Ramos (cell line): ENCODE measurements at regions not wholly inside any gene's neighbourhood (a gene's known extent, or its start where the extent isn't known, plus 50 kb on each side); places are given as distances from the start of the nearest gene placed in this dataset.
"Not testable (repeated sequence)": the region's sequence is repeated elsewhere in the genome, so short reads cannot be mapped to it uniquely, and the experiment has no call there.

Experiments used
- in situ Hi-C: fragments of 300-500 bp; cut with MboI; formaldehyde crosslinking; loops from one replicate; pipeline ENCODE4 v1.14.3; 2022; ENCODE audit warnings: low sequenced_read_pairs; ENCODE audit not compliant: unreplicated experiment

DNA sequence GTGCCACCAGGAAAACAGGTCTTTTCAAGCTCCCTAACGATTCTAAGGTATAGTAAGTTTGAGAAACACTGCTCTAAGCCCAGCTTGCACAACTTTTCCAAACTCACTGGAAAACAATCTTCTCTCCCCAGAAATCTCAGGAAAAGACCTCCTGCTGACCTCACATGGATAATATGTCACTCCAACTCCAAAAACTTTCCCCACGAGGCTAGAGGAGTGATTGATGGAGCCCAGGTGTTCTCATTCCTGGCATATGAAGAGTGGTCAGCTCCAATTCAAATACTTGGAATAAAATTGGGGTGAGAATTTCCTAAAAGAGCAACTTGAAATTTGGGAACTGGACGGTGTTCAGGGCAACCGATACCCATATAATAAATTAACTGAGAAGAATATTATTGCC lies 299.9 kb downstream of the PPP4R3C start:
- in situ Hi-C loops, result no loop called here

DNA sequence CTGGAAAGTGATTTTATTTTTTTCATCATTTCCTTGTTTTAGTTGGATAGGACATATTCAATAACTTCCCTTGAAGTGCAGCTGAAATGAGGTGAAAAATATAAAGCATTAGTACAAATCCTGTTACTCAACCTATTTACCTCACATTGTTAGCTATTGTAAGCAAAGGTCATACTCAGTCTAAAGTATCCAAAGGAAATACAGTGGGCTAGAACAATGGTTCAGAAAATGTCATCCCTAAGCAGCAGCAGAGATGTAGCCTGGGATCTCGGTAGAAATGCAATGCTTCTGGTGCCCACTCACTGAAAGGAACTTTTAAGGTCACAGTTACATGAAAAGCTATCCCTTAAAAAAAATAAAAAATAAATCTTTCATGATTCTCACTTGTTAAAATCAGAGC lies 300.6 kb downstream of the PPP4R3C start:
- in situ Hi-C loops, result no loop called here

DNA sequence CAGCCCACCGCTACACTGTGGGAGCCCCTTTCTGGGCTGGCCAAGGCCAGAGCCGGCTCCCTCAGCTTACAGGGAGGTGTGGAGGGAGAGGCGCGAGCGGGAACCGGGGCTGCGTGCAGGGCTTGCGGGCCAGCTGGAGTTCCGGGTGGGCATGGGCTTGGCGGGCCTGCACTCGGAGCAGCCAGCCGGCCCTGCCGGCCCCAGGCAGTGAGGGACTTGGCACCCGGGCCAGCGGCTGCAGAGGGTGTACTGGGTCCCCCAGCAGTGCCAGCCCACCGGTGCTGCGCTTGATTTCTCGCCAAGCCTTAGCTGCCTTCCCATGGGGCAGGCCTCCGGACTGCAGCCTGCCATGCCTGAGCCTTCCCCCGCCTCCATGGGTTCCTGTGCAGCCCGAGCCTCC lies 306.2 kb downstream of the PPP4R3C start:
- in situ Hi-C loops, result not testable (repeated sequence)

DNA sequence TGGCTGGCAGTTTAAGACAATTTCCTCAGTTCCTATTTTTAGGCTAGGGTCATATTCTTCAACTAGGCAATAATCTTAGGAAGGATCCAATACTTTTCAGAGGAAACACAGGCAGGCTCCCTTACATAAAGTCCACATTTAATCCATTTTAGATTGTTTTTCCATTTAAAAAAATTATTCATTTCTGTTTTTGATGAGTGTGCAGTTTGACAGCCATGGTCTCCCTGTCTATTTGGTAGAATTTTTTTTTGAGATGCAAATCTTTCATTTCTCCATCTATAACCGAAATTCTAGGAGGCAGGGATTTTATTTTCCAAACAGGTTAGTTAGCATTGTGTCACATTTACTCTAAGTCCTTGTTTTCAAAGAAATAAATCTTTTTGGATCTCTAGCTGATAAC lies 326.8 kb downstream of the PPP4R3C start:
- in situ Hi-C loops, result no loop called here

DNA sequence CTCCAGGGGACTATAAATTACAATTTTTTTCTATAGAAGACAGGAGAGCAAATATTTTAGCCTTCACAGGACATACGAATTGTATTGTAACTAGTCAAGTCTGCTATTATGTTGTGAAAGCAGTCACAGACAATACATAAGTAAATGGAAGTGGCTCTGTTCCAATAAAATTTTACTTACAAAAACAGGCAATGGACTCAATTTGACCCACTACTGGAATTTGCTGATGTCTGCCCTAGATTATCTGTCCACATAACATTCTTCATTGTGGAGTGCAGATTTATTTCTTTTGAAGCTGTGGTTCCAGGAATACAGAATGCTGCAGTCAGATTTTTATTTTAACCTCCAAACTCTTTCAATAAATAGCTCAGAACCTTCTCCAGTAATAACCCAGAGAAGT lies 330.3 kb downstream of the PPP4R3C start:
- in situ Hi-C loops, result no loop called here

DNA sequence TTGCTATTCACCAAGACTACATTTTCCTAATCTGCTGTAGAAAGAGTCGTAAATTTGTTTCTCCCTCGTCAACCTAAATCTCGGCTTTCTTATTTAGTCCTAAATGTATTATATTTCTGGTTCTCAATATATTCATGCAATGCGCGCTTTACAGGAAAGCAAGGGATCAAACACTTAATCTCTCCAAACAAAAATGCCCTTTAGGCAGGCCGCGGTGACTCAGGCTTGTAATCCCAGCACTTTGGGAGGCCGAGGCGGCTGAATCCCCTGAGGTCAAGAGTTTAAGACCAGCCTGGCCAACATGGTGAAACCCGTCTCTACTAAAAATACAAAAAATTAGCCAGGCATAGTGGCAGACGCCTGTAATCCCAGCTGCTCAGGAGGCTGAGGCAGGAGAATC lies 376.0 kb downstream of the PPP4R3C start:
- in situ Hi-C loops, result not testable (repeated sequence)

DNA sequence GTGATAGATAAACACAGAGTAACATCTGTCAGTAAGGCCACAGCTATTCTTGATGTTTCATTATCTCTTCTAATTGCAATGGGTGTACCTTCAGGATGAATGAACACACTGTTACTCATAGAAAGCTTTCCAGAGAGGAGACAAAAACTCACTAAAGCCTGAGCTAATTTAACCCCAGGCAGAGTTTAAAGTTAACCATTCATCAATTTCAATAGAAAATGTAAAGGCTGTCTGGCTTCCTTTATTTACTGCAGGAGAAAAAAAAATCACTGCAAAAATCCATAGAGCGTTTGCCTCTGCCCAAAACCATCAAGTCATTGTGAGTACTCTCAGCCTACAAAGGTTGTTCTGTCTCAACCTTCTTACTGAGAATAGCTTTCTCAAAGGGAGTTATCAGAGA lies 376.9 kb downstream of the PPP4R3C start:
- in situ Hi-C loops, result no loop called here

DNA sequence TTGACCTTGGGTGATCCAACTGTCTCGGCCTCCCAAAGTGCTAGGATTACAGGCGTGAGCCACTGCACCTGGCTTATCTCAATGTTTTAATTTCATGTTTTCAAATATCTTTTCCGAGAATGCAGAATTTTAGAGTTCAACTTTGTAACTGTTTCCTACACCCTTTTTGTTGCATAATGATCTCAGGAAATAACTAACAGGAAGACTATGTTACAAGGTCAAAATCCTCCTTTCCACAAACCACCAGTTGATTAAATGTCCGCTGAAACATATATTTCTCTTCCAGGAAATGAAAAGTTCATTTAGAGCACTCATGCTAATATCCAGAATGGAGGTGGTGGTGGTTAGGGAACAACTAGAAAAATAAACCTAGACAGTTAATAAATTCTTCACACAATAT lies 377.8 kb downstream of the PPP4R3C start:
- in situ Hi-C loops, result no loop called here

DNA sequence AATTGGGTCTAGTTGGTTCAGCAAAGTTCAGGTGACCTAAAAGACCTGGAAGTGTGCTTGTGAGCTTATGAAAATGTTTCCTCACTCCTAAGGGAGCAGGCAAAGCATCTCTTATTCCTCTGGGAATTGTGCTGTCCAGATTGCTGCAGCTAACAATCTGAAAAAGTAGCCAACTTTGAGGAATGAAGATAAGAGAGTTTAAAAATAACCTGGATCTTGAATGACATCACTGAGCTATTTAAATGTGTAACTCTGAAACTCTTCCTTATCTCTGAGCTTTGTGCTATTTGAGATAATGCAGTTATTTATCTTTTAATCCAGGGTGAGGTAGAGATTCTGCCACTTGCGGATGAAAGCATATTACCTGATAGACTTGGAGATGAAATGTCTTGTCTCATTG lies 384.8 kb downstream of the PPP4R3C start:
- in situ Hi-C loops, result no loop called here

DNA sequence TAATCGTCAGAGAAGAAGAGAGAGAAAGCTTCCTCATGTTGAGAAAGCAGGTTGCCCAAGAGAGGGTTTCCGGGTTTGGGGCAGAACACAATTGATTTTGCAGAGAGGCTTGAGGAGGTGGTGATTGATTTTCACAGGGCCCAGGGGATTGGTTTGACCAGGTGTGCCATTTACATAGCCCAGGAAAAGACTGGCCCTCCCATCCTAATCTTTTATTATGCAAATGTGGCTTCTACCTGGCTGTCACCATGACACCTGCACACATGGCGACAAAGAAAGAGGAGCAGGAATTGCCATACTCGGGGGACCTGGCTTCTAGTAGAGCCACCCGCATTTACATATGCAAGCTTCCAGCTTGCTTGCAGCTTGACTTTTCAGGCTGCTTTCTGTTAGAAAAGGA lies 405.3 kb downstream of the PPP4R3C start:
- in situ Hi-C loops, result no loop called here

DNA sequence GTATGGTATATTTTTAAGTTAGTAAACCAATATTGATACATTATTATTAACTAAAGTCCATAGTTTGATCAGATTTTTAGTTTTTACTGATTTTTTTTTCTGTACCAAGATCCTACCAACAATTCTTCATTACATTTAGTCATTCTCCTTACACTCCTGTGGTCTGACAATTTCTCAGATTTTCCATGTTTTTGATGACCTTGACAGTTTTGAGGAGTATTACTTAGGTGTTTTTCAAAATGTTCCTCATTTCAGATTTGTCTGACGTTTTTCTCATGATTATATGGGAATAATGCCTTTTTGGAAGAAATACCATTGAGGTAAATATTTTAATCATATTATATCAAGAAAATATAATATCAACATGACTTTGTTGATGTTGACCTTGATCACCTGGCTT lies 423.8 kb downstream of the PPP4R3C start:
- in situ Hi-C loops, result no loop called here

DNA sequence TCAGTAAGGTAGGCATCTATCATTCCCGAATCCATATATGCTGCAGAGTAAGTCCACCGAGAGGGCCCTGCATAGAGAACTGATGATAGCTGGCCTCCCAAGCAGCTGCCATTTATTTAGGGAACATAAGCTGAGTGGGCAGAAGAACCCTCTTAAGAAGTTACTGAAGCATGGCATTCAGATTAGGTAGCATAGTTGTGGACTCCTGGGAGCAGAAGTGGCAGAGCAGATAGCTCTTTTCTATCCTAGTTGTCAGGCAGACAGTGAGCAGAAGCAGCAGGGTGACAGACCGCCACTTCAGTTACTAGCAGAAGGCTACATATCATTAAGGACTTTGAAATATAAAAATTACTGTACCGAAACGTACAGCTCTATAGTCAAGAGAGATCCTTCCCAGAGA lies 454.7 kb downstream of the PPP4R3C start:
- in situ Hi-C loops, result no loop called here

DNA sequence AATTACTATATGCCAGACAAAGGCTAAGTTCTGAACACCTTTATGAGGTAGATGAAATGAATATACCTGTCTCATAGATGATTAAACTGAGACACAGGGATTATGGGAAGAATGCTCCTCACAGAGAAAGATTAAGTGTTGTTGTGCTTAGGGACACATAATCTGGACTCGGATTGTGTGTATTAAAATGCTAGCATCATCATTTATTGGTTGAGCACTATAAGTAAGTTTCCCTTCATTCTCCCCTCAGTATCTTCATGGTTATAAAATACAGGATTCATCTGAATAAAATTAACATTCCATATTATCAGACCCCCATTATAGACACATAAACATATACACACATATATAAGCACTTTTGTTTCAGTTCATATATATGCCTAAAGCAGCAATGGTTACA lies 463.5 kb downstream of the PPP4R3C start:
- in situ Hi-C loops, result no loop called here

DNA sequence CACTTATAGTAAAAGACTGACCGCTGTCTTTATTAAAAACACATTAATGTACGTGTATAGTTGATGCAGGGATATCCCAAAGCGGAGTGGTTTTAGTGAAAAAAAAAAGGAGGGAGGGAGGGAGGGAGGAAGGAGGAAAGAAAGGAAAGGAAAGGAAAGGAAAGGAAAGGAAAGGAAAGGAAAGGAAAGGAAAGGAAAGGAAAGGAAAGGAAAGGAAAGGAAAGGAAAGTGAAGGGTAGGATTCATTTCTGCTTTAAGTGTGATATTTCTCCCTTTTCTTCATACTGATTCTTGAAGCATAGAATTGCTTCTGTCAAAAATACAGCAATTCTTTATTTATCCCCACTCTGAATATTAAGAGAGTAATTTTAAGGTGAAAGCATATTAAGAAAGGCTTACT lies 504.9 kb downstream of the PPP4R3C start:
- in situ Hi-C loops, result no loop called here

DNA sequence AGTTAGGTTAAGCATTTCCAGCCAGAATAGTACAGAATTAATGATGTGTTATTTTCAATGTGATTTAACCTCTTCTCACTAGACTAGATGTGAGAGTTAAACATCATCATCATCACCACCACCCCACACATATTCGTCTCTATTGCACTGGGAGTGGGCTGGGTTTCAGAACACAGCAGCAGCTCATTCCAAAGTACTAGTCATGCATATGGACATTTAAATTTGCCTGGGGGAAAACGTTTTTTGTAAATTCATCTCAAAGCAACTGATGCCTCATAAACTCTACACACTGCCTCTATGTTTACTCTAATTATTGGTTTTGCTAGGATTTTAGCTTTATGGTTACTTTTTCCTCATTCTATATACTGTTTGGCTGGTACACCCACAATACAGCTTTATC lies 509.1 kb downstream of the PPP4R3C start:
- in situ Hi-C loops, result no loop called here

DNA sequence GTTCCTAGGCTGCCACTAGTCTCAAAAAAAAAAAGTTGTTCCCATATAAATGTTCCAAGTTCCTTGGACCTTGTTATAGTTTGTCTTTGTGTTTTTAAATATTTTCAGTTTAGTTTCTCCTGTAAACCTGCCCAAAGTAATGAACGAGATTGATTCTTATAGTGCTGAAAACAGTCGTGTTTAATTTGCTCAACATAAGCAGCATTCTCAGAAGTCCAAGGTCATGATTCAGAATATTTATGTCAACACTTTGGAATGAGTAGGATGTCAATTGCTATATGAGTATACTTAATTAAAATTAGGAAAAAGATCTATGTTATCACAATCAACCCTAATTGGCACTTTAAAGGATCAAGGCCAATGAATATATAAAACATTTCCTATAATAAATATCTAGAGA lies 510.9 kb downstream of the PPP4R3C start:
- in situ Hi-C loops, result no loop called here

DNA sequence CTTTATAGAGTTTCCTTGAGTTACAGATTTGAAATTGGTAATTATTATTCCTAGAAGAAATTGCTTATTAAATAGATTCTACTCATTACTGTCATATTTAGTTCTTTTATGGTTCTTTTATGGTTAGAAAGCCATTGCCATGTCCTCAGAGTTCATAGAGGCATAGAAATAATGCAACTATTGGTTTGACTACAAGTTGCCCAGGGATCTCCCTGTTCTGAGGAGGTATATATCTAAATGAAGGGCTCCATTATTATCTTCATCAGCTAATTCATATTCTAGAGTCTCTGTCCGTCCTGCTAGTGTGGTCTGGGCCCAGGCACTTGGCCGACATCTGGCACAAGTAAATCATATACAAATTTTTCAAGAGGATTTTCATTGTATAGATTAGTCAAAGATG lies 535.7 kb downstream of the PPP4R3C start:
- in situ Hi-C loops, result no loop called here

DNA sequence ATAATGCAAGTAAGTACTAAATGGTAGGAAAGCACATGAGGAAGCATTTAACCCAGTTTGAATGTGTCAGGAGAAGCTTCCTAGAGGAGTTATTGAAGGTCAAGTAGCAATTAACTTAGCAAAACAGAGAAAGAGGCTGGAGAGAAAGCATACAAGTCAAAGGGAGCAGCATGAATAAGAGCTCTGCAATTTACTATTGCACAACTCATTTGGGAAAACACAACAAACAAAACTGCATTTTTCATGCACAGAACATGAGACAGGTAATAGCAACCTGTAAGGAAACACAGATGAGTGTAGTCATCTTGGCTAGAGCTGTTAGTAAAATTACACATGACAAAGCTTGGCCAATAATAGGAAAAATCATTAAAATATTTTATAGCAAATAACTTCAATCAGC lies 538.1 kb downstream of the PPP4R3C start:
- in situ Hi-C loops, result no loop called here

DNA sequence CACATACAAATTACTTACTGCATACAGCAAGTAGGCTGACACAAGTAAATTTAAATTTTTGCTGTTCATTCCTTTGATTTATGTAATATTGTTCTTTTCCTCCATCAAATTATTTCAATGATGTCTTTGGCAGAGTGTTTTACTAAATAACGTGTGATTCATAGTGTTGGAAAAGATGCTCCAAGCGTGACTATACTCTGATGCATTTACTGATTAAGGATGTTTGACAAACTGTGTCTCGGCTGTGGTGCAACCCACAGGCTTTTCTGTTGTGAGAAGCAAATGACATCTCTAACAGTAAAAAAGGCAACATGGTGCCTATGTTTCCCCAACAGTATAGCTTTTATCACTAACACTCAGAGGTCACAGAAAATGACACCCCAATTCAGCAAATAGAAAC lies 540.9 kb downstream of the PPP4R3C start:
- in situ Hi-C loops, result no loop called here

DNA sequence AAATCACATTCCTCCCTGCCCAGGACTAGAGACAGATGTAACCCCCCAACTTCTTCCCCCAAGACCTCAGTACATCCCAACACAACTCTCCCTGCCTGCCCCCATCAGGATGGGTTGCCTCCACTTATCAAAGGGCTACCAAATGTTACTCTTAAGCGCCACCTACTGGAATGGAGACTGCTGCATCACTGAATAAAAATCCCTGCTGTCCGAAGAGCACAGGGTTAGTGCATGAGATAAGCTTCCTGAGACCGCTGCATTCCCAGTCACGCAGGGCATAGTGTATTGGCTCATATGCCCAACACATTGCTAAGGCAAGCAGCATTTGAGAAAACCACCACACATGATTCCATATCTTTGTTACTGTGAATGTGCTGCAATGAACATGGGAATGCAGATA lies 544.5 kb downstream of the PPP4R3C start:
- in situ Hi-C loops, result no loop called here

DNA sequence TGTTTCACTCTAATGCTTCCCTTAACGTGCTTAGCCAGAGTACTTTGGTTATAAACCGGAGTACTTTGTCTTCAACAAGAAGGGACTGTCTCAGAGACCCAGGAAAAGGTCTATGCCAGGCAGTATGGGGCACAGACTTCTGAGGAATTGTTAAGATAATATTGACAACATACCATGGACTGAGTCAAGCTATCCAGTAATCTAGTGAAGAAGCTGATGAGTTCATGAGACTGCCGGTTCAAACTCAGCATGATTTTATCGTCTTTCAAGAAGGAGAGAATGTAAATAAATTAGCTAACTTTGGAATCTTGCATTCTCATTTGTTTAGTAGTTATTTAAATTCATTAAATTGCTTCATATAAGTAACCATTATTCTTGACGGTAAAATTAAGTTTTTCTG lies 546.1 kb downstream of the PPP4R3C start:
- in situ Hi-C loops, result no loop called here

DNA sequence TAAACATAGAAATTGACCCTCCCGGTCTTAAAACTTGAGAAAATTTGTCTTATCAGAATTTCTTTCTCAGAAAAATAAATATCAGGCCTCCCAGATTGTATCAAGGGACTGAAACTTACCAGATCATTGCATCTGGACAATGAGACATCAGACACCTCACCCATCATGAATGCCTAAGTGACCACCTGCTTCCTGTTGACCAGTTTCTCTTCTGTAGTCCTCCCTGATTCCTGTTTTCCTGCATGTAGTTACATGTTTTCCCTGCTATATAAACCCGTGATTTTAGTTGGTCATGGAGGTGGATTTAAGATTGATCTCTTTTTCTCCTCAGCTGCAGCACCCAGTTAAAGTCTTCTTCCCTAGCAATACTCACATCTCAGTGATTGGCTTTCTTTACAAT lies 548.1 kb downstream of the PPP4R3C start:
- in situ Hi-C loops, result no loop called here

DNA sequence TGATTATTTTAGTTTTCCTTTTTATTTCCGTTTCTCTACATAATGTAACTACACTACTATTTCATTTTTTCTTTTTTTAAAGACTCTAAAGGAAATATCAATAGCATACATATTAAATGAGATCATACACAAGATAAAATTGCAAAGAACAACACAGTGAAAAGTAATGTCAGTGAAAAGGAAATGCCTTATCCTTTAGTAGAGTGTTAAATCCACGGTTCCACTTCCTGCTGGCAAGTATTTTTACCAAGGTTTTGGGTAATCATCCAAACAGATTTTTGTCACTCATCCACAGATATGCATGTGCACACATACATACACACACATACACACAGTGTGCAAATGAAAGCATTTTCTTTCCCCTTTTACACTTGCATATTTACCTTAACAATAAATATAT lies 548.9 kb downstream of the PPP4R3C start:
- in situ Hi-C loops, result no loop called here
